Neuronal stem cell (in vitro differentiated cells): ENCODE measurements at regions not wholly inside any gene's neighbourhood (a gene's known extent, or its start where the extent isn't known, plus 50 kb on each side); places are given as distances from the start of the nearest gene placed in this dataset.

Source experiments
- DNase-seq: peaks from one replicate; pipeline ENCODE4 v3.0.0-alpha.2; 2013; ENCODE audit warnings: low spot score
- H2AFZ ChIP-seq: one replicate; pipeline ENCODE4 v1.6.1; 2013; ENCODE audit warnings: mild to moderate bottlenecking, low read length, inconsistent platforms
- H2AK5ac ChIP-seq: 2 replicates; pipeline ENCODE4 v1.6.1; 2013; ENCODE audit warnings: low read depth, mild to moderate bottlenecking, inconsistent platforms, low read length, moderate library complexity, mixed read lengths
- H2BK120ac ChIP-seq: 2 replicates; pipeline ENCODE4 v1.6.1; 2013; ENCODE audit warnings: low read depth, mild to moderate bottlenecking, inconsistent platforms, low read length, moderate library complexity, mixed read lengths
- H2BK12ac ChIP-seq: one replicate; pipeline ENCODE4 v1.6.1; 2013; ENCODE audit warnings: low read length, inconsistent platforms
- H2BK15ac ChIP-seq: 2 replicates; pipeline ENCODE4 v1.6.1; 2013; ENCODE audit warnings: mild to moderate bottlenecking, low read length, inconsistent platforms, mixed read lengths
- H2BK5ac ChIP-seq: one replicate; pipeline ENCODE4 v1.6.1; 2013; ENCODE audit warnings: inconsistent platforms, mild to moderate bottlenecking, low read length, moderate library complexity
- H3K14ac ChIP-seq: one replicate; pipeline ENCODE4 v1.6.1; 2013; ENCODE audit warnings: low read length, inconsistent platforms
- H3K18ac ChIP-seq: 2 replicates; pipeline ENCODE4 v1.6.1; 2013; ENCODE audit warnings: low read length, inconsistent platforms
- H3K23ac ChIP-seq: 2 replicates; pipeline ENCODE4 v1.6.1; 2013; ENCODE audit warnings: low read depth, mild to moderate bottlenecking, mixed read lengths, low read length, inconsistent platforms; ENCODE audit not compliant: poor library complexity
- H3K27ac ChIP-seq: replicated peaks from 3 replicates; pipeline ENCODE4 v1.5.1; 2013; ENCODE audit warnings: low read length, inconsistent platforms
- H3K27me3 ChIP-seq, 3 experiments: 2 replicates each; pipeline ENCODE4 v1.6.1; 2013; ENCODE audit warnings: low read length in 3 of 3, mild to moderate bottlenecking in 2 of 3, inconsistent platforms in 1 of 3, low read depth in 1 of 3, mixed read lengths in 1 of 3, moderate library complexity in 1 of 3; ENCODE audit not compliant: control insufficient read depth in 3 of 3, insufficient read depth in 3 of 3
- H3K36me3 ChIP-seq, 2 donors: replicated peaks in 1 of 2; 2 replicates each; pipeline ENCODE4 v1.6.1; 2013; ENCODE audit warnings: low read length in 2 of 2; ENCODE audit not compliant: control insufficient read depth in 2 of 2, insufficient read depth in 2 of 2
- H3K4ac ChIP-seq: 2 replicates; pipeline ENCODE4 v1.6.1; 2013; ENCODE audit warnings: inconsistent platforms, mild to moderate bottlenecking, low read length, moderate library complexity
- H3K4me1 ChIP-seq, 2 donors: 1 replicate in 1 of 2; 2 replicates in 1 of 2; pipeline ENCODE4 v1.6.1; 2013; ENCODE audit warnings: low read length in 2 of 2, low read depth in 1 of 2; ENCODE audit not compliant: control insufficient read depth in 2 of 2, insufficient read depth in 1 of 2
- H3K4me2 ChIP-seq: one replicate; pipeline ENCODE4 v1.6.1; 2013; ENCODE audit warnings: mild to moderate bottlenecking, low read length, inconsistent platforms; ENCODE audit not compliant: insufficient read depth, poor library complexity, severe bottlenecking
- H3K4me3 ChIP-seq, 2 donors: 2 replicates each; pipeline ENCODE4 v1.5.1; 2013; ENCODE audit warnings: low read length in 2 of 2, mild to moderate bottlenecking in 2 of 2, inconsistent platforms in 1 of 2, moderate library complexity in 1 of 2
- H3K79me1 ChIP-seq: one replicate; pipeline ENCODE4 v1.6.1; 2013; ENCODE audit warnings: low read depth, mild to moderate bottlenecking, inconsistent platforms, low read length, moderate library complexity
- H3K9ac ChIP-seq: one replicate; pipeline ENCODE4 v1.6.1; 2013; ENCODE audit warnings: mild to moderate bottlenecking, low read depth, low read length, inconsistent platforms; ENCODE audit not compliant: poor library complexity
- H3K9me3 ChIP-seq, 2 donors: replicated peaks in 1 of 2; 2 replicates each; pipeline versions ENCODE3 to v1.6.1; 2013; ENCODE audit warnings: low read length in 2 of 2, mild to moderate bottlenecking in 2 of 2, inconsistent platforms in 1 of 2, low read depth in 1 of 2, mixed read lengths in 1 of 2, moderate library complexity in 1 of 2; ENCODE audit not compliant: control insufficient read depth in 2 of 2, insufficient read depth in 1 of 2
- H4K8ac ChIP-seq: one replicate; pipeline ENCODE4 v1.6.1; 2013; ENCODE audit warnings: low read depth, mild to moderate bottlenecking, inconsistent platforms, low read length, moderate library complexity
- H4K91ac ChIP-seq: one replicate; pipeline ENCODE4 v1.6.1; 2013; ENCODE audit warnings: low read length, low read depth, mild to moderate bottlenecking, inconsistent platforms; ENCODE audit not compliant: poor library complexity
- whole genome bisulfite sequencing, 2 donors: extraction: QIAGEN DNeasy Blood & Tissue Kit; methylation state at CpG; one replicate each; pipeline ENCODE4 v1.1.7; 2013; ENCODE audit warnings: missing lambda C conversion rate in 2 of 2, mixed read lengths in 1 of 2; ENCODE audit not compliant: insufficient read length in 2 of 2, insufficient replicate concordance in 1 of 2; ENCODE audit errors: extremely low coverage in 2 of 2; 5-methylcytosine and 5-hydroxymethylcytosine counted together

DNA sequence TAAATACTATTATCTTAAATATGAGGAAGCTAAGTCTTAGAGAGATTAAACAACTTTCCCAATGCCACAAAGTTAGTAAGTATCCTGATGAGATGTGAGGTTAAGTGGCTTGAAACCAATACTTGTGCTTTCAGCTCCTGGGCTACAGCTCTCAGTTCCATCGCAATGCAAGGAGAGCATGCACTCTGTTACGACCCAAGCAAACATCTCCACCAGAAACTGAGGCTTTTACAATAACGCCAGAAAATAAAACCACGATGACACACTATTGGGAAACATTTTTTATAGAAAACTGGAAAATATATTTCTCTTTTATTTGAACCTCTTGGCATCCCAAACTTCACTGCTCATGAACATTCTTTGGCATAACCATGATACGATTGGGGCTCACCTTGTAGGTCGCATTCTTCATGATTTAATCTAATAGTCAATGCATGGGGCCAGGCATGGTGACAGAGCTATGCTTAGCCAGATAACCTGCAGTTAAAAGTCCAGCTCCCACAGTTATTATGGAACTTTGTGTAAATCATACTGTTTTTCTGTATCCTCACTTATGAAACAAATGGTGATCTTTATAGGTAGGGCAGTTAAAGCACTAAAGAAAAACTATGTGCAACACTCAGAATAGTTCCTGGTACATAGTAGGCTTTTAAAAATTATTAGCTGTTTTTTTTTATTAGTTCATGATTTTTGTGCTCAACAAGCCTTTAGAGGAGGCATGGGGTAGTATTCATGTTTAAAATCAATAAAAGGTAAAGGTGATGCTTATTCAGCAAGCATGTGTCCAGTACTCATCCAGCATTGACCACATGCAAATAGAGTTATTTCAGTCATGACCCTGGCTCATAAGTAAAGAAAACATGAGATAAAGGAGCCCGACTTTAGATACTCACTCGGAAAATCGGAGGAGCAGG is 238.3 kb upstream of the TRIB2 start:
- Histone ChIP-seq H3K14ac (no peak overlapping the region), H2AK5ac (no peak overlapping the region), H2BK15ac (no peak overlapping the region), H3K4me2 (no peak overlapping the region), H3K9ac (no peak overlapping the region), H3K4me1 (no peaks in the 10 kb centered on the region), H2AFZ (no peak overlapping the region), H3K4me3 (no peak overlapping the region), H3K27ac (no peak overlapping the region), H3K9me3 (peaks cover 0 to 2% of the 10 kb centered on the region in 2 donors), H3K79me1 (no peaks in the 10 kb centered on the region), H3K36me3 (no peaks in the 10 kb centered on the region), H2BK5ac (no peak overlapping the region), H3K18ac (no peak overlapping the region), H2BK12ac (no peak overlapping the region), H3K4ac (no peak overlapping the region), H4K91ac (no peak overlapping the region), H2BK120ac (no peak overlapping the region), H4K8ac (no peak overlapping the region), H3K23ac (no peak overlapping the region), H3K27me3 (no peaks in the 10 kb centered on the region)
- no peak for DNase-seq
- no CpG with 5 or more reads among the region's 9 CpGs for WGBS, 2 donors

DNA sequence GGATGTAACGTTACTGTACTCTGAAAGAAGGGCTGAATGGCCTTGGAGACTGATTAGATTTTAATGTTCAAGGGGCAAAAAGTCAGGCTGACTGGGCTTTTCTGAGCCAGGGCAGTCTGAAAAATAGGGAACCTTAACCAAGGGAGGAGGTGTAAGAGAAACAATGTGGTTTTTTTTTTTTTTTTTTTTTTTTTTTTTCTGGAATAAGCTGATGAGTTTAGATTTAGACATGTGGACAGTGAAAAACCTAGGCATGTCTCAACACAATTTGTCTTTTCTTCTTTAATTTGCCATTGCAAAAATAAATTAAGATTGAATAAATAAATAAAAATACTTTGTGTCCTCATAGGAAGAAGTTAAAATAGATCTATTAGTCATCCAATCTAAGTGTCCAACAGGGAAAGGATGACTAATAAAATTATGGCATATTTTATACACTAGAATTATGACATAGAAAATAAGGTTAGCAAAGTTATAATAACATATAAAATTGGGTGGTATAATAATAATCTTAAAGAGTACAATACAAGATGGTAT is 237.6 kb upstream of the TRIB2 start:
- no peak for DNase-seq
- H3K4me2 ChIP-seq: no peak overlapping the region
- no peaks in the 10 kb centered on the region for H3K27me3 ChIP-seq
- no peak overlapping the region for H3K4ac ChIP-seq
- no peaks in the 10 kb centered on the region for H3K36me3 ChIP-seq
- H2AK5ac ChIP-seq: no peak overlapping the region
- no peak overlapping the region for H2BK5ac ChIP-seq
- H3K4me3 ChIP-seq: no peak overlapping the region
- H3K27ac ChIP-seq: no peak overlapping the region
- no peak overlapping the region for H3K14ac ChIP-seq
- H2AFZ ChIP-seq: no peak overlapping the region
- H3K9me3 ChIP-seq: peaks cover 0 to 8% of the 10 kb centered on the region in 2 donors
- H3K79me1 ChIP-seq: no peaks in the 10 kb centered on the region
- no peak overlapping the region for H4K91ac ChIP-seq
- no peak overlapping the region for H2BK120ac ChIP-seq
- H2BK15ac ChIP-seq: no peak overlapping the region
- no peaks in the 10 kb centered on the region for H3K4me1 ChIP-seq
- H3K23ac ChIP-seq: no peak overlapping the region
- no peak overlapping the region for H4K8ac ChIP-seq
- no CpG with 5 or more reads among the region's 1 CpG for WGBS, 2 donors
- H3K18ac ChIP-seq: no peak overlapping the region
- H2BK12ac ChIP-seq: no peak overlapping the region
- no peak overlapping the region for H3K9ac ChIP-seq

DNA sequence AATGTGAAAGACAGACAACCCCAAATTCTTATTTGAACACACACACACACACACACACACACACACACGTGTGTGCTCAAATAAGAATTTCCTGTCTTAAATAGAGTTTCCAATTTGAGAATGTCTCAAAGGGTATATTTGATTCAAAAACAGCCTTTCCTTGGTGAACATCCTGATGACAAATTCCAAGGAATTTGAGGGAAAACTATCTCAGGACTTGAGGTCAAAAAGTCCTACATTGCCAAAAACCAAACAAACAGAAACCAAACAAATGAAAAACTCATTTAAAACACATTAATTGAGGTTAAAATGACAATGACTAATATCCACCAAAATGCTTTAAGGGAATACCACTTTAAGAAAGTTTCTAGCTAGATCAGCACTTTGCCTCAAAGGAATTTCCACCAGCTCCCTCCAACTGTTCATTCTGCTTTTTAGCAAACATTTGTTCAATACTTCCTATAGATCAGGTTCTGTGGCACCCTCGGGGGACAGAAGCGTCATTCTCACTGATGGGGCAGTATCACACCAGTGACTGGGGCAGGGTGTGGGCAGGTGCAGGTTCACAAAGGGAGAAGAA is 232.1 kb upstream of the TRIB2 start:
- Histone ChIP-seq H3K36me3 (no peaks in the 10 kb centered on the region), H3K9ac (no peak overlapping the region), H3K27ac (no peak overlapping the region), H3K14ac (no peak overlapping the region), H4K8ac (no peak overlapping the region), H2AK5ac (no peak overlapping the region), H3K18ac (peak overlapping the region; percentile 42), H4K91ac (no peak overlapping the region), H3K27me3 (no peaks in the 10 kb centered on the region), H2BK15ac (no peak overlapping the region), H3K9me3 (peaks cover 0 to 8% of the 10 kb centered on the region in 2 donors), H3K23ac (no peak overlapping the region), H2BK5ac (no peak overlapping the region), H2BK12ac (no peak overlapping the region), H3K79me1 (no peaks in the 10 kb centered on the region), H2AFZ (no peak overlapping the region), H3K4me3 (no peak overlapping the region), H3K4ac (no peak overlapping the region), H3K4me2 (no peak overlapping the region), H2BK120ac (no peak overlapping the region), H3K4me1 (peaks cover 0 to 3% of the 10 kb centered on the region in 2 donors)
- DNase-seq: no peak
- WGBS, 2 donors: no CpG with 5 or more reads among the region's 3 CpGs
